HG02763 (cell line): ENCODE measurements at regions not wholly inside any gene's neighbourhood (a gene's known extent, or its start where the extent isn't known, plus 50 kb on each side); places are given as distances from the start of the nearest gene placed in this dataset.

Experiments
- ATAC-seq: cut with Tn5 transposase; IDR thresholded peaks from one replicate; pipeline ENCODE4 v1.9.1; 2021; ENCODE audit warnings: mild to moderate bottlenecking, moderate library complexity; ENCODE audit not compliant: unreplicated experiment

DNA sequence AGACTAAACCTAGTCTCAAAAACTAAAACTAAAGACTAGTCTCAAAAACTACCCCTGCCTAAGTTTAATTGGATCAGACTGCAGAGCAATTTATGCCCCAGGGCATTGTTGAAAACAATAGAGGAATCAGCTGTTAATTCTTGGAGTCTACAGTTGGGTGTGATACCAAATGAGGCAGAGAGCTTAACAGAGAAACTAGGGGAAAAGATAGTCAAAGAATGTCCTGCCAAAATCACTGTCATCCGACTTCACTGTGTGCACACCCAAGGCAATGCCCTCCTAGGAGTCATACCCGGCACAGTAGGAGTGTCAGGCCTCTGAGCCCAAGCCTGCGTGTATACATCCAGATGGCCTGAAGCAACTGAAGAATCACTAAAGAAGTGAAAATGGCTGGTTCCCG is 90.5 kb upstream of the TOMM7 start:
- ATAC-seq, result no peak

DNA sequence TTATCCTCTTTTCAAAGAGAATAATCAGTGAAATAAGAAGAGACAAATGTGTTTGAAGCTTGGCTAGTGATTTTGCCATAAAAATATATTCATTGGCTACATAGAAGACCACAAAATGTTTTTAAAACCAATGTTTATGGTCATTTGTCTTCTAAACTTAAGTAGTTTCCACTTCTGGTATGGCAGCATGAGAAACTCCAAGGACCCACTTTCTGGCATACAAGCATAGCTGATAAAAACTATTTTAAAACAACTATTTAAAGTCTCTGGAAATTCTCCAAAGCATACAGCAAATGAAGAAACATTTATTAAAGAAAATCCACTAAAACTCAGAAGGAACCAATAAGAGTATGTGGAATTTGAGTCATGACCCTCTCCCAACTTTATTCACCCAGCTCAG is 89.2 kb upstream of the TOMM7 start:
- no peak for ATAC-seq

DNA sequence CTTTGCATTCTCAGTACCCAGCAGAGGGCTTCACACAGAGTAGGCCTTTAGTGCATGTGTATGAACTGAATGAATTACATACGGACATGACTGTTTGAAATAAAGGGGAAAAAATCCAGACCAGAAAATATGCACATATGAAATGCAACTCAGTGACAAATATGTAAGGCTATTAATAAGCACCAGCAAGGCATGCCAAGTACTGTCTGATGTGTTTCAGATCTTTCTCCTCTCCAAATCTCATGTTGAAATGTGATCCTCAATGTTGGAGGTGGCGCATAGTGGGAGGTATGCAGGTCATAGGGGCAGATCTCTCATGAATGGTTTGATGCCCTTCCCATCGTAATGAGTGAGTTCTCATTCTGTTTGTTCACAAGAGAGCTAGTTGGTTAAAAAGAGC is 87.3 kb upstream of the TOMM7 start:
- ATAC-seq, result no peak

DNA sequence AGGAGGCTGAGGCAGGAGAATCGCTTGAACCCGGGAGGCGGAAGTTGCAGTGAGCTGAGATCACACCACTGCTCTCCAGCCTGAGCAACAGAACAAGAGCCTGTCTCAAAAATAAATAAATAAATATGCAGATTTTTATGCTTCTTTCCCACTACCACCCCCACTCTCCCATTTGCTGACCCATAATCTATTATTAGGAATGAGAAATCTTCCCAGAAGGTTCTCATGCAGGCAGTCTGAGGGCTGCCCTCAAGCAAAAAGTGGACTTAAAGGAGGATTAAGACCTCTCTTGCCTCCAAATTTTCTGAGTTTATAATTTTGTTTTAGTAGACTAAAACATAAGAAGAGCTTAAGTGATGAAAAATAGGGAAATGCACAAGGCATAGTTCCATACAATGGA is 85.2 kb upstream of the TOMM7 start:
- ATAC-seq, result no peak

DNA sequence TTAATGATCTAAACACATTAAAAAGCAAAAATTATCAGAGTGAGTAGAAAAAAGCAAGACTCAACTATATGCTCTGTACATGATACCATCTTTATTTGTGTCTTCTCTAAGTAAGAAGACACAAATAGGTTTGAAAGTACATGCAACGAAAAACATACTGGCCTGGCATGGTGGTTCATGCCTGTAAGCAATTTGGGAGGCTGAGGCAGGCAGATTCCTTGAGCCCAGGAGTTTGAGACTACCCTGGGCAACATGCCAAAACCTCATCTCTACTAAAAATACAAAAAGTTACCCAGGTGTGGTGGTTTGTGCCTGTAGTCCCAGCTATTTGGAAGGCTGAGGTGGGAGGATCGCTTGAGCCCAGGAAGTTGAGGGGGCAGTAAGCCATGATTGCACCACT is 78.1 kb upstream of the TOMM7 start:
- no peak for ATAC-seq

DNA sequence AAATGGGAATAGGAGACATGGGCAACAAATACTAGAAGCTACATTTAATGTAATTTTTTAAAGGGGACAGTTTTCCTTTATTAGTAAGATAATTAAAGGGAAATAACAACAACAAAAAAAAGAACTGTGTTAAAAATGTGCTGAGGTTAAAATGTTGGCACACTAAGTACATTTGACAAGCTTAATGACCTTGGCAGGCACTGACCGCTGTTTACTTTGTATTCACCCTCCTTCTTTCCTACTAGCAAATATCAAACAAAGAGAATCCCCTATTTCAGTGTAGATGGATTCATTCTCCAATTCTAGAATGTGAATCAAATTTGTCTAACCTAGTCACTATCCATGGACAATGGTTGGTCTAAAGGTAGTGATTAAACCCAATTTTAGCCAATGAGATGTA is 77.5 kb upstream of the TOMM7 start:
- no peak for ATAC-seq

DNA sequence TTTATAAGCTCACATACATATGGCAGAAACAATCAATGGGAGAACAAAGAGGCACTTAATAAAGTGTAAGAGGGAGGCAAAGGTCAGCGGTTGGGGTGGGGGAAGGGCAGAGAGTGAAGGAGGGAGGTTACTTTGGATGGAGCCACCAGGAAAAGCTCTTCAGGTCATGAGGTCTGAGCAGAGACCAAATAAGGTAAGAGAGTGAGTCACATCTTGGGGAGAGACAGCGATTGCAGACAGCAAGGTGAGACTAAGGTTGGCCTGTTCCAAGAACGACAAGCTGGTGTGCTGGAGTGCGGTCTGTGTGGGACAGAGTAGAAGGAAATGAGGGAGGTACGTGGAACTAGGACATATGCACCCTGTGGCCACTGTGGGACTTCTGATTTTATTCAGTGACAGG is 74.3 kb upstream of the TOMM7 start:
- ATAC-seq, result no peak

DNA sequence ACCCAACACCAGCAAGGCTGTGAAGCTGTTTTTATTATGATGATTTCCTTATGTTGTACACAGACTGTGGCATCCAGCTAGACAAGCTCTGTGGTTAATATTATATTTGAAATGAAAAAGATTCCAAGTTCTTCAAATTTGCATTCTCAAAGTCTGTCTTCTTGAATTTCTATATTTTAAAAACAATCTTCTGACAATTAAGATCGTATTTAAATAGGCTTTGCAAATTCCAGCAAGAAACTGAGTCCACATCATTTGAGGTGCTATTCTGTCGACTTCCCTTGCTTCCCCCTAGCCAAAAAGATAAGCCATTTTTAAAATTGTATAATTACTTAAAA is 73.1 kb upstream of the TOMM7 start:
- no peak for ATAC-seq

DNA sequence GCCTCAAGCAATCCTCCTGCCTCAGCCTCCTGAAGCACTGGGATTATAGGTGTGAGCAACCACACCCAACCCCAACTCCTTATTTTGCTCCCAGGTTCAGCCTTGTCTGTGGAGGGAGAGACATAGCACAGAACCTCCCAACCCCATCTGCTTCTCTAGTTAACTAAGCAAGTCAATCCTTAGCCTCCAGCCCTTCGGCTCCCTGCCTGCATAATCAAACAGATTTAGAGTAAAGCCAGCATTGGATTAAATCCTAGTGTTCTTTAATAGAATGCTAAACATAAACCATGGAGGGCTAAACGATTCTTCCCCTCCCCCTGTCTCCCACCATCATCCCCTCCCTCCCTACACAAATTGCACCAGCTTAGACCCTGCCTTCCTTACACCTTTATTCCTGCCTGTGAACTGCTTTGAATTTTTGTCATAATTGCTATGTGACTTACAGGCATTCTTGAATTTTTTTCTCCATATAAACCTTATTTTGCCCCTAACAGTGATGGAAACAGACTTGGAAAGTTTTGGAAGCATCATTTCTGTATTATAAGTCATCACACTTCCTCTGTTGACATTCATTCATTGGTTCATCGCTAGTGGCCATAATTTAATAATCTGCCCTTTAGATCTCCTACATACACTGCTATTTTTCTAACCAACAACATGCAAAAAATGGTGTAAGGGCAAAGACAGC is 72.6 kb upstream of the TOMM7 start:
- ATAC-seq, result no peak

DNA sequence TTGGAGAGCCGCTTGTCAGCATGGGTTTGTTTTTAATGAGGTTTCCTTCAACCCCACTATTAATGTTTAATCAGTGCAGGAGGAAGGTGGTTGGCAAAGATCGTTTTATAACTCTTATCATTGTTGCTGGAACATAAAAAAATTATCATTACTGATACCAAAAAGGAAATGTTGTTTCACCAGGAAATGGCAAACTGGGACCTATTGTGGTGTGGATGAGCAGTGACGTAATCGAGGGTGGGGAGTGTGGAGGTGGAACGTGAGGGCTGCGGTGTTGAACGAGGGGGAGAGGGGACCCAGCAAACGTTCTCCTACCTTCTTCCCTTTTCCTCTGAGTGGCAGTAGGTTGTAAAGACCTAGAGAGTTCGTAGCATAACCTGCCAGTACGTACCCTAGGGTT is 71.9 kb upstream of the TOMM7 start:
- no peak for ATAC-seq

DNA sequence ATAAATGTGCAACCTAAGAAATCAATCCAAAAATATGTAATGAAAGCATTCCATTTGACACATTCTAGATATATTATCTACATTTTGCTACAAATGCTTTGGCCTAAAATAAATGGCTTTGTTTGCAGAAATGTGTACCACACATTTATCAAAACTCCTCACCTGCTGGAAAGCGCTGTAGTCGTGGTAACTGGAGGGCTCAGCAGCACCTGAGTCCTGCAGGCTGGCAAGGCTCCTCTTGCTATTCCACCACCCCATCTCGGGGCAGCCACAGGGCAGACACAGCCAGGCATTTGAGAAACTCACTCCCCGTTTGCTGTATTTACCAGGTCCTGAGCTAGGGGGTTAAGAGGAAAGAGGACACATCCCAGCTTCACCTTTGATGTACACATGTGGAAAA is 68.1 kb upstream of the TOMM7 start:
- no peak for ATAC-seq

DNA sequence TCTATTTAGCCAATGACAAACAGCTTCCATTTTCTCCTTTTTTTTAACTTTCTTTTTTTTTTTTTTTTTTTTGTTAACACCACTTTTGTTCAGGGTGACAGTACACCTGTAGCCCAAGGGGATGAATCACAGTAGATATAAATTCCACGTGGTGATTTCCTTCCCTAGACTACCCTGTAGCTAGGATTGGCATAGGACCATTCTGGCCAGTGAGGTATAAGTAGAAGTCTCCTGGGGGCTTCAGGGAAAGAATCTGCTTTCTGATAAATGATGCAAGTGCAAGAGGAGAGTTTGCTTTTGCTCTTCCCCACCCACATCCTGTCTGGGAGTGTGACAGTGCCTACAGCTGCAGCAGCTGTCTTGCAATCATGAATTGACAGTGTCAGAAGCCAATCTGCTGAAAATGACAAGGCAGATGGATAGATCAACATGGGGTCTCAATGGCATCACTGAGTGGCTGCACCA is 63.2 kb upstream of the TOMM7 start:
- peak; percentile 92 for ATAC-seq

DNA sequence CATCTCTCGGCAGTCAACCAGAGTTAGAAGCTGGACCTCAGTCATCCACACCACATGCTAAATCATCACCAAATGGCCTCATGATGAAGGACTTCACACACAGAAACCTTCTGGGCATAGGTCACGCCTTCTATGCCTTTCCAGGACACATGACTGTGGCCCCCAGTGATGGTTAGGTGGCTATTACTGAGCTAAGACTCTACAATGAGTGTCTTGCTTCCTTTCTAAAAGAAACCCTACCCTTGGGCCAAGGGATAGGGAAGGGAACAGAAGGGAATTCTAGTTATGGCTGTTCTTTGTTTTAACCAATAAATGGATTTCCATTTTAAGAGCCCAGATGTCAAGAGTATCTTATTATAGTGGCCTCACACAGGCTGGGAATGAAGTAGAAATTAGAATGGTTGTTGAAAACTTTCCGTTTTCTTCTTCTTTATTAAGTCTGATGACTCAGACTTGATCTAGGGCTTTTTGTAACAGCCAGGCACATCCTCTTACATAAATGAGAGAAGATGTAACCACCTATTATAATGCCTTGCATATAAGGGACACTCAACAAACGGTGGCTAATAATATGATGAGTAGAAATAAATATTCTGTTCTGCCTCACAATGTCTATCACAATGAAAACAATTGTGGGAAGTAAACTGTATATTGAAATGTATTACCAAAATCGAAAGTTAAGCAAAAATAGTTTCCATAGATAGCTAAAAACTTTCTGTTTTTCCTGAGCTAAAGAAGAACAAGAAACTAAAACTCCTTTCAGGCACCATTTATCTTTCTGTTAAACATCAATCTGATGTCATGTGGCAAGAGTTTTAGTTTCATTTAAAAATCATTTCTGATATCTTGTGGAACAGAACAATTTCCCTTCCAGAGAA is 62.5 kb upstream of the TOMM7 start:
- peak; percentile 45 for ATAC-seq

DNA sequence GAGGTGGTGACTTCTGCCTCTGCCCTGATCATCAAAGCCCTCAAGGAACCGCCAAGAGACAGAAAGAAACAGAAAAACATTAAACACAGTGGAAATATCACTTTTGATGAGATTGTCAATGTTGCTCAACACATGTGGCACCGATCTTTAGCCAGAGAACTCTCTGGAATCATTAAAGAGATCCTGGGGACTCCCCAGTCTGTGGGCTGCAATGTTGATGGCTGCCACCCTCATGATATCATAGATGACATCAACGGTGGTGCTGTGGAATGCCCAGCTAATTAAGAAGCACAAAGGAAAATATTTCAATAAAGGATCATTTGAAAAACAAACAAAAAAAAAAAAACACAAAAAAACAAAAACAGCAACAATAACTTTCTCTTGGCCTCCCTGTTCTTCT is 59.5 kb upstream of the TOMM7 start:
- no peak for ATAC-seq

DNA sequence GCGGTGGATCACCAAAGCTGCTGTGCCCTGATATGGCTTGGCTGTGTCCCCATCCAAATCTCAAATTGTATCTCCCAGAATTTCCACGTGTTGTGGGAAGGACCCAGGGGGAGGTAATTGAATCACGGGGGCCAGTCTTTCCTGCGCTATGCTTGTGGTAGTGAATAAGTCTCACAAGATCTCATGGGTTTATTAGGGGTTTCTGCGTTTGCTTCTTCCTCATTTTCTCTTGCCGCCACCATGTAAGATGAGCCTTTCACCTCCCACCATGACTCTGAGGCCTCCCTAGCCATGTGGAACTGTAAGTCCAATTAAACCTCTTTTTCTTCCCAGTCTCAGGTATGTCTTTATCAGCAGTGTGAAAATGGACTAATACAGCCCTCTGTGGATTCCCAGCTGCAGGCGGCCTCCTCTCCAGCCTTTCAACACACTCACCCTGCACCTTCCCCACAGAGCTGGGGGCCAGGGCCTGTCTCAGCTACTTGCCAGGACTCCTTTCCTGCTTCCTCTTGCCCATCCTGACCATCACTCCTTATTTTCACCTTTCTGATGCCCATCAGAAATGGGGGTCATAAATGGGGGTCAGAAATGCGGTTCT is 57.2 kb upstream of the TOMM7 start:
- ATAC-seq, result no peak

DNA sequence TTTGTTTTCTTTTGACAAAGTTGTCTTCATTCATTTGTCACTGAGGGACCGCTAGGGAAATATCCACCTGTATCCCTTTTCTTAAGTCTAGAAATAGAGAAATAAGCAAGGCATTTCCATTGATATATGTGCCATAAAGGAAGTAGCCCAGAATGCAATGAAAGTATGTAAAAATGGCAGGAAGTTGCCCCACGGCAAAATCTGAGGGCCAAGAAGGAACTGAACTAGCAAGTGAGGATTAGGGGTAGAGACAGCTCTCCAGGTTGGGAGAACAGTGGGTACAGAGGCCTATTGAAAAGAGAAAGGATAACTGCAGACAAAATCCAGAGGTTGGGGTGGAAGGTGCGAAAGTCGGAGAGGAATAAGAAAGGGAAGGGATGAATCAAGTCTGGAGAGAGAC is 56.6 kb upstream of the TOMM7 start:
- ATAC-seq, result no peak

DNA sequence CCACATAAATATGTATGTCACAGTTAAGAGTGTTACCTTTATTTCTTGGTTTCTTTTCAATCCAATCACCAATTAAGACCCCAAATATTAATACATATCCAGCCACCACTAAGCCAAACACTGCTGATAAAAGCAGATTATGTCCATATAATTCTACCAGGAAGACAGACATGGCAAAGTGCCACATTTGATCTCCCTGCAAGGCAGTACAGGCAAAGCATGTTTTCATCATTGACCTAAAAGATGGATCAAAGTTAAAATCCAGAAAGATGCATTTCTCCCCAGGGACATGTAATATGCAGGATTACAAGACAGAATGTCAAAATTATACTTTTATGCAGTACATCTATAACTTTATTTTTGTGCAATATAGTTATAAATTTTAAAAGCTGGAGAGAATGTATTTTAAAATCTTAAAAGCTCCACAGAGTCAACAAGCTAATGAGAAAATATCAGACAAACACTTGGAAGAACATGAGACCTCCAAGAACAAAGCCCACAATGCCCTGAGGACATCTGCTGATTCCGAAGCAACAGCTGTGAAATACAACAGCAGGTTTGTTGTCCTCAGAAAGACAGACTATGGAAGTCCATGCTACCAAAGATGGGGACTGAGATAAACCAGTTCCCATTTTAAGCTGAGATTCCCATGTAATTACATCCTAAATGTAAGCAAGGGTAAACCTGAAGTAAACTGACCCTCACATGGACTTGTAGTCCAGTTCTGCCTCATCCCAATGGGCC is 54.5 kb upstream of the TOMM7 start:
- ATAC-seq, result no peak

DNA sequence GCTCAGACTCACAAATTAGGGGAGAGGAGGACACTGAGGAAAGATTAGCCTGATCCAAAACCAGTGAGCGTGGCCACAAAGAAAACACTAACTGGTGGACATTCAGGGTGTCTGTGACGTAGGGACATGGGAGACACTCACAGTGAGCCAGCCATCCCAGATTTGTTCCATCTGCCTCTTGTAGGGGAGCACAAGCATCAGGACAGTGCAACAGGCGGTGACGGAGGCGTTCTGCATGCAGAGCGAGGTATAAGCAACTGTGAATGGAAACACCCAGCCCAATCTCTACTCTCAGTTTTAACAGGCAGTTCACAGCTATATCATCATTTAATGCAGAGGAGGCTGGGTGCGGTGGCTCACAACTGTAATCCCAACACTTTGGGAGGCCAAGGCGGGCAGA is 52.8 kb upstream of the TOMM7 start:
- no peak for ATAC-seq

DNA sequence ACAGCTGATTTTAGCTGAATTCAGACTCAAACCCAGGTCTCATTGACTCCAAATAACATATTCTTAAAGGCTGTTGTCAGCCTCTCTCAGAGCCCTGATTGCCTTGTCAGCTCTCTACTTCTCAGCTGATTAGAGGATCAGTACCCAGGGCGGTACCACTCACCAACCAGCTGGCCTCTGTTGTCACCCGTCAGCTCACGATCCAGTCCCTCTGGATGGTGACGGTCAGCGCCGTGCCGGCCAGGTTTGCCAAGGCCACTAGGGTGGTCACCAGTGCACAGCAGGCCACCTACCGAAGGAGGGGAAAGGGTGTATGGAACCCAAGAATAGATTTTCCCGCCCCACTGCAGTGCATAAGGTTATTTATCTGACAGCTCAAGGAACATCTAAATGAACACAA is 52.3 kb upstream of the TOMM7 start:
- no peak for ATAC-seq
